Trophoblast cell (in vitro differentiated cells and primary cell): ENCODE measurements at regions not wholly inside any gene's neighbourhood (a gene's known extent, or its start where the extent isn't known, plus 50 kb on each side); places are given as distances from the start of the nearest gene placed in this dataset.

Source experiments
- DNase-seq, 2 donors: peaks; one replicate each; pipeline ENCODE4 v3.0.0-alpha.2; 2016
- H2AFZ ChIP-seq: 2 replicates; pipeline ENCODE4 v1.6.1; 2013; ENCODE audit warnings: low read length, moderate library complexity, mild to moderate bottlenecking; ENCODE audit not compliant: insufficient read depth, poor library complexity
- H2AK5ac ChIP-seq: 2 replicates; pipeline ENCODE4 v1.6.1; 2013; ENCODE audit warnings: mild to moderate bottlenecking, low read length
- H2BK120ac ChIP-seq: 2 replicates; pipeline ENCODE4 v1.6.1; 2013; ENCODE audit warnings: low read length, mild to moderate bottlenecking, moderate library complexity; ENCODE audit not compliant: insufficient read depth, poor library complexity
- H2BK12ac ChIP-seq: 2 replicates; pipeline ENCODE4 v1.6.1; 2013; ENCODE audit warnings: mild to moderate bottlenecking, low read length, moderate library complexity
- H2BK5ac ChIP-seq: 2 replicates; pipeline ENCODE4 v1.6.1; 2013; ENCODE audit warnings: low read length, low read depth, moderate library complexity, mild to moderate bottlenecking; ENCODE audit not compliant: poor library complexity
- H3K14ac ChIP-seq: 2 replicates; pipeline ENCODE4 v1.6.1; 2013; ENCODE audit warnings: mild to moderate bottlenecking, low read length
- H3K18ac ChIP-seq: 2 replicates; pipeline ENCODE4 v1.6.1; 2013; ENCODE audit warnings: mild to moderate bottlenecking, low read length
- H3K23ac ChIP-seq: 2 replicates; pipeline ENCODE4 v1.6.1; 2013; ENCODE audit warnings: low read length
- H3K27ac ChIP-seq: 2 replicates; pipeline ENCODE4 v1.5.1; 2013; ENCODE audit warnings: low read depth, mild to moderate bottlenecking, inconsistent platforms, low read length, moderate library complexity
- H3K27me3 ChIP-seq: 2 replicates; pipeline ENCODE4 v1.6.1; 2013; ENCODE audit warnings: inconsistent platforms, mild to moderate bottlenecking, low read length, moderate library complexity; ENCODE audit not compliant: insufficient read depth
- H3K36me3 ChIP-seq, 2 experiments: 1 replicate in 1 of 2; 2 replicates in 1 of 2; pipeline ENCODE4 v1.6.1; 2013; ENCODE audit warnings: low read length in 2 of 2, mild to moderate bottlenecking in 2 of 2, moderate library complexity in 1 of 2; ENCODE audit not compliant: insufficient read depth in 2 of 2, control insufficient read depth in 1 of 2
- H3K4ac ChIP-seq: 2 replicates; pipeline ENCODE4 v1.6.1; 2013; ENCODE audit warnings: low read depth, mild to moderate bottlenecking, low read length, moderate library complexity
- H3K4me1 ChIP-seq, 2 experiments: 1 replicate in 1 of 2; 2 replicates in 1 of 2; pipeline ENCODE4 v1.6.1; 2013; ENCODE audit warnings: low read length in 2 of 2, mild to moderate bottlenecking in 2 of 2, moderate library complexity in 1 of 2; ENCODE audit not compliant: insufficient read depth in 2 of 2, control insufficient read depth in 1 of 2
- H3K4me2 ChIP-seq: 2 replicates; pipeline ENCODE4 v1.6.1; 2013; ENCODE audit warnings: inconsistent platforms, mild to moderate bottlenecking, low read length, moderate library complexity
- H3K4me3 ChIP-seq: 2 replicates; pipeline ENCODE4 v1.5.1; 2013; ENCODE audit warnings: mild to moderate bottlenecking, low read depth, low read length, inconsistent platforms
- H3K79me1 ChIP-seq: one replicate; pipeline ENCODE4 v1.6.1; 2013; ENCODE audit warnings: low read length
- H3K79me2 ChIP-seq: 2 replicates; pipeline ENCODE4 v1.6.1; 2013; ENCODE audit warnings: low read length, mild to moderate bottlenecking; ENCODE audit not compliant: control insufficient read depth, insufficient read depth, poor library complexity
- H3K9ac ChIP-seq: 2 replicates; pipeline ENCODE4 v1.6.1; 2013; ENCODE audit warnings: mild to moderate bottlenecking, low read length
- H3K9me3 ChIP-seq: 2 replicates; pipeline ENCODE4 v1.6.1; 2013; ENCODE audit warnings: low read depth, mild to moderate bottlenecking, control low read depth, inconsistent platforms, low read length; ENCODE audit not compliant: insufficient read depth
- H4K12ac ChIP-seq: 2 replicates; pipeline ENCODE4 v1.6.1; 2013; ENCODE audit warnings: low read depth, mild to moderate bottlenecking, low read length, moderate library complexity
- H4K8ac ChIP-seq: 2 replicates; pipeline ENCODE4 v1.6.1; 2013; ENCODE audit warnings: low read depth, mild to moderate bottlenecking, low read length, moderate library complexity
- H4K91ac ChIP-seq: one replicate; pipeline ENCODE4 v1.6.1; 2013; ENCODE audit warnings: low read depth, mild to moderate bottlenecking, low read length, moderate library complexity
- WGBS: extraction: QIAGEN DNeasy Blood & Tissue Kit; methylation state at CpG from one replicate; pipeline ENCODE4 v1.1.7; 2013; ENCODE audit warnings: missing lambda C conversion rate; ENCODE audit not compliant: insufficient read length, insufficient coverage; ENCODE audit errors: extremely low coverage; 5-methylcytosine and 5-hydroxymethylcytosine counted together

GRCh38 chr14:86683561-86683960 lies 1153.6 kb downstream of the FLRT2 start:
- H2AK5ac ChIP-seq = no peak overlapping the region
- no peak overlapping the region for H4K91ac ChIP-seq
- H3K36me3 ChIP-seq = no peaks in the 10 kb centered on the region
- no peak overlapping the region for H3K14ac ChIP-seq
- no peak overlapping the region for H3K9ac ChIP-seq
- no peak overlapping the region for H4K8ac ChIP-seq
- WGBS = no CpG with 5 or more reads among the region's 1 CpG
- no peak overlapping the region for H2BK12ac ChIP-seq
- no peak overlapping the region for H3K23ac ChIP-seq
- H2BK5ac ChIP-seq = no peak overlapping the region
- no peak overlapping the region for H3K18ac ChIP-seq
- no peak overlapping the region for H3K4me2 ChIP-seq
- H3K27ac ChIP-seq = no peak overlapping the region
- H3K79me1 ChIP-seq = no peaks in the 10 kb centered on the region
- no peaks in the 10 kb centered on the region for H3K27me3 ChIP-seq
- no peak overlapping the region for H2AFZ ChIP-seq
- H2BK120ac ChIP-seq = no peak overlapping the region
- H4K12ac ChIP-seq = no peak overlapping the region
- no peaks in the 10 kb centered on the region for H3K9me3 ChIP-seq
- H3K4ac ChIP-seq = no peak overlapping the region
- H3K4me1 ChIP-seq = no peaks in the 10 kb centered on the region
- DNase-seq = peak; percentile 27 to 67
- no peaks in the 10 kb centered on the region for H3K79me2 ChIP-seq
- H3K4me3 ChIP-seq = no peak overlapping the region

GRCh38 chr14:86675059-86675458 lies 1145.1 kb downstream of the FLRT2 start:
- Histone ChIP-seq H4K8ac (no peak overlapping the region), H2BK5ac (no peak overlapping the region), H3K79me2 (no peaks in the 10 kb centered on the region), H3K9ac (no peak overlapping the region), H3K18ac (no peak overlapping the region), H3K27me3 (no peaks in the 10 kb centered on the region), H4K91ac (no peak overlapping the region), H3K9me3 (no peaks in the 10 kb centered on the region), H2AK5ac (no peak overlapping the region), H3K4me2 (no peak overlapping the region), H4K12ac (no peak overlapping the region), H2BK12ac (no peak overlapping the region), H2AFZ (no peak overlapping the region), H3K27ac (no peak overlapping the region), H3K79me1 (no peaks in the 10 kb centered on the region), H3K23ac (no peak overlapping the region), H3K4ac (no peak overlapping the region), H3K36me3 (no peaks in the 10 kb centered on the region), H2BK120ac (no peak overlapping the region), H3K14ac (no peak overlapping the region), H3K4me1 (no peaks in the 10 kb centered on the region), H3K4me3 (no peak overlapping the region)
- WGBS = no CpG with 5 or more reads among the region's 3 CpGs
- no peak for DNase-seq

- H3K27me3 ChIP-seq = no peaks in the 10 kb centered on the region
- H2BK12ac ChIP-seq = no peak overlapping the region
- H3K23ac ChIP-seq = no peak overlapping the region
- H3K79me2 ChIP-seq = no peaks in the 10 kb centered on the region
- H3K9ac ChIP-seq = no peak overlapping the region
- no peak overlapping the region for H2AK5ac ChIP-seq
- DNase-seq = no peak
- no peak overlapping the region for H4K12ac ChIP-seq
- no peak overlapping the region for H4K8ac ChIP-seq
- H3K27ac ChIP-seq = no peak overlapping the region
- H3K14ac ChIP-seq = no peak overlapping the region
- H3K9me3 ChIP-seq = no peaks in the 10 kb centered on the region
- H4K91ac ChIP-seq = no peak overlapping the region
- no peaks in the 10 kb centered on the region for H3K36me3 ChIP-seq
- no peak overlapping the region for H3K18ac ChIP-seq
- H3K79me1 ChIP-seq = no peaks in the 10 kb centered on the region
- H3K4me1 ChIP-seq = no peaks in the 10 kb centered on the region
- no peak overlapping the region for H3K4me2 ChIP-seq
- H2BK5ac ChIP-seq = no peak overlapping the region
- H2BK120ac ChIP-seq = no peak overlapping the region
- no peak overlapping the region for H3K4me3 ChIP-seq
- no peak overlapping the region for H3K4ac ChIP-seq
- H2AFZ ChIP-seq = no peak overlapping the region
Measured at GRCh38 chr14:86673523-86673969, 1143.6 kb downstream of the FLRT2 start.

- no peak overlapping the region for H4K91ac ChIP-seq
- no peak overlapping the region for H3K4ac ChIP-seq
- no peak overlapping the region for H4K12ac ChIP-seq
- no peak overlapping the region for H3K4me3 ChIP-seq
- H4K8ac ChIP-seq = no peak overlapping the region
- H3K79me2 ChIP-seq = no peaks in the 10 kb centered on the region
- H3K9ac ChIP-seq = no peak overlapping the region
- no peak overlapping the region for H3K4me2 ChIP-seq
- H3K79me1 ChIP-seq = no peaks in the 10 kb centered on the region
- H3K14ac ChIP-seq = no peak overlapping the region
- H2BK5ac ChIP-seq = no peak overlapping the region
- no peak overlapping the region for H3K18ac ChIP-seq
- H2AK5ac ChIP-seq = no peak overlapping the region
- no peaks in the 10 kb centered on the region for H3K9me3 ChIP-seq
- no CpG with 5 or more reads among the region's 2 CpGs for WGBS
- H3K27me3 ChIP-seq = no peaks in the 10 kb centered on the region
- no peak overlapping the region for H3K23ac ChIP-seq
- no peaks in the 10 kb centered on the region for H3K36me3 ChIP-seq
- H2AFZ ChIP-seq = no peak overlapping the region
- no peak for DNase-seq
- H2BK12ac ChIP-seq = no peak overlapping the region
- no peak overlapping the region for H2BK120ac ChIP-seq
- no peaks in the 10 kb centered on the region for H3K4me1 ChIP-seq
- H3K27ac ChIP-seq = no peak overlapping the region
Measured at GRCh38 chr14:86672080-86672479, 1142.1 kb downstream of the FLRT2 start.
